ENCODE measurements at regions not wholly inside any gene's neighbourhood (a gene's known extent, or its start where the extent isn't known, plus 50 kb on each side); places are given as distances from the start of the nearest gene placed in this dataset.

- TF ChIP-seq RBBP5 (conservative IDR thresholded peaks at IDR 0.05) (no peak), ZNF274 (IDR thresholded peaks at IDR 0.05; ENCODE audit: insufficient read depth, insufficient read length) (no peak), YY1 (IDR thresholded peaks at IDR 0.05; ENCODE audit: low read depth, low read length) (no peak), WRNIP1 (IDR thresholded peaks at IDR 0.05; ENCODE audit: borderline replicate concordance, low read depth, low read length) (no peak), BRCA1 (IDR thresholded peaks at IDR 0.05; ENCODE audit: low read depth, low read length) (no peak), CBFB (IDR thresholded peaks at IDR 0.05; ENCODE audit: low read depth) (no peak), ZBTB11 (CRISPR knock-in tag; IDR thresholded peaks at IDR 0.05) (no peak), TCF12 (IDR thresholded peaks at IDR 0.05; ENCODE audit: low read depth, low read length) (no peak), BACH1 (IDR thresholded peaks at IDR 0.05; ENCODE audit: borderline replicate concordance) (no peak), STAT3 (IDR thresholded peaks at IDR 0.05; ENCODE audit: low read depth, low read length) (no peak), CEBPB (IDR thresholded peaks at IDR 0.05; ENCODE audit: borderline replicate concordance in 1 of 2, low read depth in 2 of 2, low read length in 2 of 2) (no peak), ATF7 (IDR thresholded peaks at IDR 0.05; ENCODE audit: low read depth) (no peak), RCOR1 (conservative IDR thresholded peaks at IDR 0.05; ENCODE audit: low read depth, low read length) (no peak), ZZZ3 (IDR thresholded peaks at IDR 0.05; ENCODE audit: control insufficient read depth, insufficient read length, low read depth) (no peak)
- POLR2A ChIA-PET = no interaction called here
- H3K79me2 ChIP-seq (ENCODE audit: control insufficient read depth, insufficient read depth, low read length) = no peaks in the 10 kb centered on the region
- SMC1A ChIA-PET (ENCODE audit: uncharacterized antibody, unreplicated experiment) = no interaction called here
- H3K4me3 ChIP-seq = no peak overlapping the region
- no peak for ATAC-seq
- no peak overlapping the region for H3K4me2 ChIP-seq (ENCODE audit: control insufficient read depth, insufficient read depth)
- no peaks in the 10 kb centered on the region for H4K20me1 ChIP-seq (ENCODE audit: control insufficient read depth, insufficient read depth)
- no peaks in the 10 kb centered on the region for H3K36me3 ChIP-seq (ENCODE audit: control insufficient read depth in 2 of 2, insufficient read depth in 2 of 2, low read length in 1 of 2)
- in situ Hi-C loops (cut with MboI) = no loop called here
- no peaks in the 10 kb centered on the region for H3K9me3 ChIP-seq (replicated peaks; ENCODE audit: control insufficient read depth, insufficient read depth, low read length)
- H3K27me3 ChIP-seq (replicated peaks in 1 of 2; ENCODE audit: control insufficient read depth in 2 of 2, insufficient read depth in 2 of 2, low read length in 1 of 2) = no peaks in the 10 kb centered on the region
- no peak for FAIRE-seq
- intact Hi-C loops (cut with micrococcal nuclease; ENCODE audit: unreplicated experiment) = no loop called here
- BruUV-seq (replicated peaks) = no TSS peak
- no peak overlapping the region for H3K27ac ChIP-seq (ENCODE audit: control insufficient read depth, insufficient read depth)
- H3K9ac ChIP-seq (ENCODE audit: control insufficient read depth, insufficient read depth, low read length) = no peak overlapping the region
- no peak overlapping the region for H2AFZ ChIP-seq (ENCODE audit: control insufficient read depth, low read depth, low read length)
- H3K4me1 ChIP-seq (ENCODE audit: control insufficient read depth, insufficient read depth, low read length) = no peaks in the 10 kb centered on the region
- CTCF ChIA-PET = no interaction called here
- RAD21 ChIA-PET (ENCODE audit: unreplicated experiment) = no interaction called here
- no peak for DNase-seq (ENCODE audit: low read depth, low spot score)
Observed at GRCh38 chr13:74871369-74872070, 610.4 kb downstream of the TBC1D4 start.
